WTC11 (cell line): ENCODE measurements at regions not wholly inside any gene's neighbourhood (a gene's known extent, or its start where the extent isn't known, plus 50 kb on each side); places are given as distances from the start of the nearest gene placed in this dataset.

Source experiments
- ATAC-seq: fragments of 200-7000 bp; cut with Tn5 transposase; 2 replicates; pipeline ENCODE4 v1.10.0; 2021; ENCODE audit warnings: mild to moderate bottlenecking, moderate library complexity
- CTCF ChIA-PET: fragments of 300-600 bp; sonication (Branson Sonifier 250); formaldehyde crosslinking; loops from one replicate; lab custom pipeline; 2021; ENCODE audit warnings: antibody characterized with exemption; lab: Charles Lee
- POLR2A ChIA-PET: fragments of 350-600 bp; sonication (Branson Sonifier 250); formaldehyde crosslinking; loops from one replicate; lab custom pipeline; 2021; ENCODE audit warnings: antibody characterized with exemption; lab: Charles Lee
- DNase-seq: peaks from one replicate; pipeline ENCODE4 v3.0.0; 2021; ENCODE audit warnings: low spot score
- H3K27ac Mint-ChIP-seq: 2 replicates; pipeline ENCODE4 v1.8.0; 2021; ENCODE audit warnings: mixed read lengths
- H3K27me3 Mint-ChIP-seq: 2 replicates; pipeline ENCODE4 v1.8.0; 2021; ENCODE audit warnings: low read depth, mild to moderate bottlenecking, moderate library complexity, mixed read lengths
- H3K36me3 Mint-ChIP-seq: 2 replicates; pipeline ENCODE4 v1.8.0; 2021; ENCODE audit warnings: mixed read lengths
- H3K4me1 Mint-ChIP-seq: 2 replicates; pipeline ENCODE4 v1.8.0; 2022; ENCODE audit warnings: mixed read lengths
- H3K4me3 Mint-ChIP-seq: 2 replicates; pipeline ENCODE4 v1.8.0; 2021; ENCODE audit warnings: mild to moderate bottlenecking, moderate library complexity, mixed read lengths
- H3K9me3 Mint-ChIP-seq: 2 replicates; pipeline ENCODE4 v1.8.0; 2021; ENCODE audit warnings: mixed read lengths
- ATF2 ChIP-seq: sonication (generic); formaldehyde crosslinking; IDR thresholded peaks from 2 replicates; pipeline ENCODE4 v1.8.1; 2022; ENCODE audit warnings: low read depth, missing genetic modification reagents, borderline replicate concordance
- ATF6 ChIP-seq: sonication (generic); formaldehyde crosslinking; IDR thresholded peaks from 2 replicates; pipeline ENCODE4 v1.8.1; 2023; ENCODE audit warnings: mild to moderate bottlenecking, missing genetic modification reagents
- CBFB ChIP-seq: sonication (generic); formaldehyde crosslinking; IDR thresholded peaks from 2 replicates; pipeline ENCODE4 v1.8.1; 2022; ENCODE audit warnings: mild to moderate bottlenecking, low read depth, missing genetic modification reagents
- CREB1 ChIP-seq: sonication (generic); formaldehyde crosslinking; IDR thresholded peaks from 2 replicates; pipeline ENCODE4 v1.8.0; 2023; ENCODE audit warnings: mild to moderate bottlenecking, missing genetic modification reagents
- CTCF ChIP-seq: fragments of 200-600 bp; IDR thresholded peaks from 2 replicates; pipeline ENCODE4 v1.8.0; 2022; ENCODE audit warnings: antibody characterized with exemption
- E2F5 ChIP-seq: sonication (generic); formaldehyde crosslinking; IDR thresholded peaks from 2 replicates; pipeline ENCODE4 v1.8.1; 2022; ENCODE audit warnings: mild to moderate bottlenecking, moderate library complexity, missing genetic modification reagents
- ERG ChIP-seq: fragments of 250-450 bp; sonication (Bioruptor Pico); IDR thresholded peaks from 2 replicates; pipeline ENCODE4 v1.8.0; 2021; ENCODE audit warnings: mild to moderate bottlenecking
- GABPB1 ChIP-seq: sonication (generic); formaldehyde crosslinking; IDR thresholded peaks from 2 replicates; pipeline ENCODE4 v1.8.1; 2023; ENCODE audit warnings: mild to moderate bottlenecking, missing genetic modification reagents
- JAZF1 ChIP-seq: fragments of 250-450 bp; sonication (Bioruptor Pico); IDR thresholded peaks from 2 replicates; pipeline ENCODE4 v1.9.0; 2021; ENCODE audit warnings: moderate library complexity, mild to moderate bottlenecking, inconsistent platforms
- KAT7 ChIP-seq: sonication (generic); formaldehyde crosslinking; IDR thresholded peaks from 2 replicates; pipeline ENCODE4 v1.8.1; 2023; ENCODE audit warnings: missing genetic modification reagents, mild to moderate bottlenecking, borderline replicate concordance
- MAX ChIP-seq: sonication (generic); formaldehyde crosslinking; IDR thresholded peaks from 2 replicates; pipeline ENCODE4 v1.8.0; 2022; ENCODE audit warnings: mild to moderate bottlenecking, missing genetic modification reagents
- MYBL2 ChIP-seq: sonication (generic); formaldehyde crosslinking; IDR thresholded peaks from 2 replicates; pipeline ENCODE4 v1.8.1; 2023; ENCODE audit warnings: mild to moderate bottlenecking, moderate library complexity, missing genetic modification reagents
- NFE2L1 ChIP-seq: sonication (generic); formaldehyde crosslinking; IDR thresholded peaks from 2 replicates; pipeline ENCODE4 v1.8.1; 2023; ENCODE audit warnings: missing genetic modification reagents
- NR2C2 ChIP-seq: sonication (generic); formaldehyde crosslinking; IDR thresholded peaks from 2 replicates; pipeline ENCODE4 v1.8.0; 2022; ENCODE audit warnings: mild to moderate bottlenecking, missing genetic modification reagents
- NR3C1 ChIP-seq: sonication (generic); formaldehyde crosslinking; conservative IDR thresholded peaks from 2 replicates; pipeline ENCODE4 v1.8.1; 2023; ENCODE audit warnings: low read depth, mild to moderate bottlenecking, missing genetic modification reagents
- PRRX2 ChIP-seq: fragments of 250-450 bp; sonication (Bioruptor Pico); IDR thresholded peaks from 2 replicates; pipeline ENCODE4 v1.8.0; 2021; ENCODE audit warnings: mild to moderate bottlenecking
- SMAD3 ChIP-seq: sonication (generic); formaldehyde crosslinking; IDR thresholded peaks from 2 replicates; pipeline ENCODE4 v1.8.0; 2022; ENCODE audit warnings: missing genetic modification reagents, mild to moderate bottlenecking, borderline replicate concordance
- TCF7 ChIP-seq: sonication (generic); formaldehyde crosslinking; IDR thresholded peaks from 2 replicates; pipeline ENCODE4 v1.8.0; 2022; ENCODE audit warnings: mild to moderate bottlenecking, low read depth, missing genetic modification reagents, moderate library complexity
- TEAD1 ChIP-seq: sonication (generic); formaldehyde crosslinking; IDR thresholded peaks from 2 replicates; pipeline ENCODE4 v1.8.0; 2022; ENCODE audit warnings: mild to moderate bottlenecking, missing genetic modification reagents
- ZMAT4 ChIP-seq: fragments of 250-450 bp; sonication (Bioruptor Pico); IDR thresholded peaks from 2 replicates; pipeline ENCODE4 v1.9.0; 2021; ENCODE audit warnings: mild to moderate bottlenecking
- ZNF219 ChIP-seq: sonication (generic); formaldehyde crosslinking; IDR thresholded peaks from 2 replicates; pipeline ENCODE4 v1.8.0; 2023; ENCODE audit warnings: missing genetic modification reagents, mild to moderate bottlenecking, borderline replicate concordance
- ZNF281 ChIP-seq: sonication (generic); formaldehyde crosslinking; IDR thresholded peaks from 2 replicates; pipeline ENCODE4 v1.8.0; 2023; ENCODE audit warnings: mild to moderate bottlenecking, missing genetic modification reagents
- ZNF416 ChIP-seq: fragments of 250-450 bp; sonication (Bioruptor Pico); IDR thresholded peaks from 2 replicates; pipeline ENCODE4 v1.9.0; 2021; ENCODE audit warnings: mild to moderate bottlenecking, inconsistent platforms

- Mint-ChIP-seq H3K36me3 (no peaks in the 10 kb centered on the region), H3K27ac (no peak overlapping the region), H3K4me1 (peaks cover 12% of the 10 kb centered on the region), H3K27me3 (no peaks in the 10 kb centered on the region), H3K4me3 (no peak overlapping the region), H3K9me3 (no peaks in the 10 kb centered on the region)
- ChIA-PET CTCF (no interaction called here), POLR2A (no interaction called here)
- ATAC-seq = no peak
- no peak for TF ChIP-seq SMAD3 (CRISPR knock-in tag)
- TF ChIP-seq E2F5 (CRISPR knock-in tag) = no peak
- no peak for TF ChIP-seq ZNF219 (CRISPR knock-in tag)
- TF ChIP-seq TEAD1 (CRISPR knock-in tag) = no peak
- TF ChIP-seq NR3C1 (CRISPR knock-in tag) = no peak
- TF ChIP-seq ATF6 (CRISPR knock-in tag) = no peak
- TF ChIP-seq JAZF1 (CRISPR knock-in tag) = no peak
- TF ChIP-seq CTCF = no peak
- no peak for TF ChIP-seq CBFB (CRISPR knock-in tag)
- TF ChIP-seq ERG (CRISPR knock-in tag) = no peak
- no peak for DNase-seq
Measured at GRCh38 chr5:105899726-105900125, 1771.0 kb downstream of the EFNA5 start.

GRCh38 chr5:105898183-105898582 lies 1772.6 kb downstream of the EFNA5 start:
- Mint-ChIP-seq H3K9me3 (no peaks in the 10 kb centered on the region), H3K36me3 (no peaks in the 10 kb centered on the region), H3K27me3 (no peaks in the 10 kb centered on the region), H3K27ac (no peak overlapping the region), H3K4me3 (no peak overlapping the region), H3K4me1 (peaks cover 8% of the 10 kb centered on the region)
- TF ChIP-seq MYBL2 = no peak
- no peak for TF ChIP-seq TCF7 (CRISPR knock-in tag)
- TF ChIP-seq KAT7 = no peak
- no peak for TF ChIP-seq ATF2 (CRISPR knock-in tag)
- TF ChIP-seq NFE2L1 = no peak
- CTCF ChIA-PET = no interaction called here
- DNase-seq (no peak), ATAC-seq (no peak)
- POLR2A ChIA-PET = no interaction called here

- POLR2A ChIA-PET = no interaction called here
- no peaks in the 10 kb centered on the region for H3K36me3 Mint-ChIP-seq
- CTCF ChIA-PET = no interaction called here
- no peaks in the 10 kb centered on the region for H3K4me1 Mint-ChIP-seq
- DNase-seq (no peak), ATAC-seq (no peak)
- no peak overlapping the region for H3K27ac Mint-ChIP-seq
- H3K4me3 Mint-ChIP-seq = no peak overlapping the region
- peaks cover 6% of the 10 kb centered on the region; the same call in 1 of the 2 replicates for H3K9me3 Mint-ChIP-seq
- no peaks in the 10 kb centered on the region for H3K27me3 Mint-ChIP-seq
- TF ChIP-seq MAX (CRISPR knock-in tag) = no peak
- TF ChIP-seq KAT7 = no peak
- no peak for TF ChIP-seq PRRX2 (CRISPR knock-in tag)
- no peak for TF ChIP-seq CREB1 (CRISPR knock-in tag)
- TF ChIP-seq SMAD3 (CRISPR knock-in tag) = no peak
- TF ChIP-seq GABPB1 (CRISPR knock-in tag) = no peak
- TF ChIP-seq JAZF1 (CRISPR knock-in tag) = no peak
- TF ChIP-seq NR2C2 = no peak
- TF ChIP-seq ZNF281 (CRISPR knock-in tag) = no peak
- no peak for TF ChIP-seq ZMAT4
- no peak for TF ChIP-seq ZNF416 (CRISPR knock-in tag)
- TF ChIP-seq CBFB (CRISPR knock-in tag) = no peak
- no peak for TF ChIP-seq TEAD1 (CRISPR knock-in tag)
Measured at GRCh38 chr5:105885266-105885665, 1785.5 kb downstream of the EFNA5 start.
